ENCODE measurements at regions not wholly inside any gene's neighbourhood (a gene's known extent, or its start where the extent isn't known, plus 50 kb on each side); places are given as distances from the start of the nearest gene placed in this dataset.

GRCh38 chr7:47659664-47660462 lies 78.0 kb upstream of the TNS3 start:
- no peak for TF ChIP-seq CTCF (IDR thresholded peaks at IDR 0.05)
- TF ChIP-seq POLR2A (IDR thresholded peaks at IDR 0.05), result no peak
